SK-N-MC (cell line): ENCODE measurements at regions not wholly inside any gene's neighbourhood (a gene's known extent, or its start where the extent isn't known, plus 50 kb on each side); places are given as distances from the start of the nearest gene placed in this dataset.

Experiments used
- DNase-seq: peaks from one replicate; pipeline ENCODE4 v3.0.0-alpha.2; 2011; ENCODE audit warnings: low read depth, low spot score
- H3K27ac ChIP-seq: fragments of 200-600 bp; sonication (generic); 2 replicates; pipeline ENCODE4 v1.5.1; 2016; ENCODE audit warnings: mixed run types
- H3K36me3 ChIP-seq: fragments of 200-600 bp; sonication (generic); 2 replicates; pipeline ENCODE4 v1.6.1; 2017; ENCODE audit warnings: antibody characterized with exemption, low read length, mixed read lengths; ENCODE audit not compliant: insufficient read depth
- H3K4me3 ChIP-seq: fragments of 200-600 bp; sonication (generic); 2 replicates; pipeline ENCODE4 v1.5.1; 2016
- H3K9ac ChIP-seq: fragments of 200-600 bp; sonication (generic); 2 replicates; pipeline ENCODE4 v1.8.0; 2017; ENCODE audit warnings: mixed run types, mixed read lengths; ENCODE audit not compliant: insufficient read length
- H3K9me3 ChIP-seq: fragments of 200-600 bp; sonication (generic); 2 replicates; pipeline ENCODE4 v1.6.1; 2017; ENCODE audit warnings: low read depth, mild to moderate bottlenecking, antibody characterized with exemption, low read length, moderate library complexity, mixed read lengths
- EZH2 ChIP-seq: fragments of 200-600 bp; sonication (generic); IDR thresholded peaks from one replicate; pipeline ENCODE4 v1.6.1; 2017; ENCODE audit warnings: antibody characterized with exemption
- FOXP2 ChIP-seq: optimal IDR thresholded peaks from 2 replicates; pipeline ENCODE3; 2011; ENCODE audit warnings: mild to moderate bottlenecking, moderate library complexity; ENCODE audit not compliant: insufficient read depth; ENCODE audit errors: extremely low read length, control extremely low read depth
- POLR2AphosphoS5 ChIP-seq: IDR thresholded peaks from 2 replicates; pipeline ENCODE4 v1.6.1; 2012; ENCODE audit warnings: mild to moderate bottlenecking, low read depth, low read length, borderline replicate concordance

DNA sequence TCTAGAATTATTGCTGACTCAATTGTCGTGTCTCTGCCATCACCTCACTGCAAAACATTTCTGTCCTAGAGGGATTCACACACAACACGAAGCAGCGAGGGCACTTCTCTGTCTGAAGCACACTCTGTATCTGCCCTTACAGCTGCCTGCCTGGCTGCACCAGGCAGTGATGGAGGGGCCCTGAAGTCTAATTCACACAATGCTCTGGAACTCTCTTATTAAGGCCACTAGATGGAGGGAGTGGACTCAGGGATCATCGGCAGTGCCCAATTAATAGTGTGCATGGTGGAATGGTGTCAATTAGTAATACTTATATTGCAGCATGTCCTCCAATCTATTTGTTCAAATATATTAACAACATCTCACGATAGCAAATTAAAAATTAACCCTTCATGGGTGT, 157.5 kb upstream of the MAP1B start:
- TF ChIP-seq FOXP2 (no peak), POLR2AphosphoS5 (no peak), EZH2 (no peak)
- no peak overlapping the region for H3K9ac ChIP-seq
- H3K9me3 ChIP-seq: no peaks in the 10 kb centered on the region
- H3K36me3 ChIP-seq: no peaks in the 10 kb centered on the region
- no peak overlapping the region for H3K27ac ChIP-seq
- H3K4me3 ChIP-seq: no peak overlapping the region
- DNase-seq: no peak

DNA sequence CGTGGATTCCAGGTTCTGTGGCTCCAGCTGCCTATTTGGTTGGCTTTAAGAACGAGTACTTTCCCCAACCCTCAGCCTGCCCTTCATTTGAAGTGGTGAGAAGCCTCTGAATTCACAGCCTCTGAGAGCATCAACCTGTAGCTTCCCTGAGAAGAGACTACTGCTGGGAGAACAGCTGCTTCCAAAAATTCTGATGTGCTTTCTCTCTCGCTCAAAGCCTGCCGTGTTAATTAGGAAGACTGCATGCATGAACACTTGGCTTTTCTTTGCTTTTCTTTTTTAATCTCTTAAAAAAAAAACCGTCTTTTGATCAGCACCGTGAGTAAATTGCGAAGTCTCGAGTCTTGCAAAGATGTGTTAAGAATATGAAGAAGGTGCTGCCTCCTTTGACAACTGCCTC, 153.4 kb upstream of the MAP1B start:
- H3K27ac ChIP-seq: no peak overlapping the region
- no peak for DNase-seq
- no peak overlapping the region for H3K4me3 ChIP-seq
- no peaks in the 10 kb centered on the region for H3K36me3 ChIP-seq
- no peak for TF ChIP-seq POLR2AphosphoS5
- no peaks in the 10 kb centered on the region for H3K9me3 ChIP-seq
- H3K9ac ChIP-seq: no peak overlapping the region

DNA sequence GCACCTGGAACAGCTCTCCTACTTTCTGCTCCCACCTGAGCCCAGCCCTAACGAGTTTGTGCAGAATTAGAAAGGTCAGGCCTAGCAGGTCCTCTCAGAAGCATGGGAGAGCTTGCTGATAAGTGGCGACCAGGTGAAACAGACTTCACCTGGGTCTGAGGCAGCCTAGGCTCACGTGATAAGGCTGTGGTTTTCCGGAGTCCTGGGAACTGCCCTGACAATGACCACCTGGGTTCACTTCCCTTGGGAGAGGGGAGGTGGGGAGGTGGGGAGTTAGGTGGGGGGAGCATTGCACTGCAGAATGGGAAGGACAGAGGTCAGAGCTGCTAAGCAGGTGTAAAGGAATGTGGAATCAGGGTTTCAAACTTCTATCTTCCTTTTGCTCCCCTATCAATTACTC, 152.9 kb upstream of the MAP1B start:
- TF ChIP-seq FOXP2 (no peak), EZH2 (no peak), POLR2AphosphoS5 (no peak)
- Histone ChIP-seq H3K4me3 (no peak overlapping the region), H3K27ac (no peak overlapping the region), H3K36me3 (no peaks in the 10 kb centered on the region), H3K9me3 (no peaks in the 10 kb centered on the region), H3K9ac (no peak overlapping the region)
- DNase-seq: no peak

GRCh38 chr5:71955723-71956122, 151.6 kb upstream of the MAP1B start:
- no peak overlapping the region for H3K9ac ChIP-seq
- H3K27ac ChIP-seq: no peak overlapping the region
- DNase-seq: no peak
- no peaks in the 10 kb centered on the region for H3K36me3 ChIP-seq
- H3K9me3 ChIP-seq: no peaks in the 10 kb centered on the region
- TF ChIP-seq EZH2 (no peak), FOXP2 (no peak), POLR2AphosphoS5 (no peak)
- H3K4me3 ChIP-seq: no peak overlapping the region

DNA sequence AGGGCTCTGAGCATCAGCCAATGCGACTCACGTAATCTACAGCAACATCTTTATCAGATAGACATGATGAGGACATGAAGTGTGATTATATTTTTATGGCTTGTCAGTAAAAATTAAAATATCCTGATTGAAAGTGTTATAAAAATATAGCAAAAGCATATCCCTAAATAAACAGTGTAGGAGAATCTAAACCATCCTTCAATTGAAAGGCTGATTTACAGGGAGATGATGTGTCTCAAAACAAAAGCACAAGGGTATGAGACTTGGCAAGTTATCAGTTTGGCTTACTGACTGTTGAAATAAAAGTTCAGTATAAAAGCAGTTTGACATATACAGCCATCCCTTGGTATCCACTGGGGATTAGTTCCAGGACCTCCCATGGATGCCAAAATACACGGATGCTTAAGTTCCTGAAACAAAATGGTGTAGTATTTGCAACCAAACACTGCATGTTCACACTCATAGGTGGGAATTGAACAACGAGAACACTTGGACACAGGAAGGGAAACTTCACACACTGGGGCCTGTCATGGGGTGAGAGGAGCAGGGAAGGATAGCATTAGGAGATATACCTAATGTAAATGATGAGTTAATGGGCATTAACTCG, 149.9 kb upstream of the MAP1B start:
- no peak overlapping the region for H3K4me3 ChIP-seq
- no peaks in the 10 kb centered on the region for H3K36me3 ChIP-seq
- TF ChIP-seq FOXP2 (no peak), POLR2AphosphoS5 (no peak), EZH2 (no peak)
- no peak overlapping the region for H3K9ac ChIP-seq
- no peak overlapping the region for H3K27ac ChIP-seq
- no peaks in the 10 kb centered on the region for H3K9me3 ChIP-seq
- no peak for DNase-seq

- no peaks in the 10 kb centered on the region for H3K36me3 ChIP-seq
- H3K9me3 ChIP-seq: no peaks in the 10 kb centered on the region
- no peak overlapping the region for H3K27ac ChIP-seq
- H3K9ac ChIP-seq: no peak overlapping the region
- no peak for DNase-seq
- TF ChIP-seq EZH2 (no peak), FOXP2 (no peak), POLR2AphosphoS5 (no peak)
- no peak overlapping the region for H3K4me3 ChIP-seq
Observed at GRCh38 chr5:71960195-71960594, 147.1 kb upstream of the MAP1B start.

DNA sequence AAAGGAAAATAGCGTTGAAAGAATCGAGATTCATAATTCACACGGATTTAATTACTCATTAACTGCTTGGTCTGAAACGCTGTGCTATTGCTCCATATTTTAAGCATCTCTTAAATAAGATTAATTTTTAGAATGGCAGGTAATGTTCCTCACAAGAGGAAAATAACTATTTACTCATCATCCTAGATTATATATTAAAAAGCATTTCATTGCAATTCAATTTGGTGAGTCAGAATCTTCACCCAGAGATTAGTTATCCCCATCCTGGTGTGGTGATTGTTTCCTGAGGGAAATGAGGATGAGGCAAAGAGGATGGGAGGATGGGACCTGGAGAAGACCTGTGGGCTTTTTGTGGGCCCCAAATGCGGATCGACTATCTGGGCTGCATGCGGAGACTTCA, 145.5 kb upstream of the MAP1B start:
- H3K4me3 ChIP-seq: no peak overlapping the region
- H3K36me3 ChIP-seq: no peaks in the 10 kb centered on the region
- H3K27ac ChIP-seq: no peak overlapping the region
- no peaks in the 10 kb centered on the region for H3K9me3 ChIP-seq
- TF ChIP-seq EZH2: no peak
- no peak for TF ChIP-seq FOXP2
- no peak for TF ChIP-seq POLR2AphosphoS5
- no peak for DNase-seq
- no peak overlapping the region for H3K9ac ChIP-seq

DNA sequence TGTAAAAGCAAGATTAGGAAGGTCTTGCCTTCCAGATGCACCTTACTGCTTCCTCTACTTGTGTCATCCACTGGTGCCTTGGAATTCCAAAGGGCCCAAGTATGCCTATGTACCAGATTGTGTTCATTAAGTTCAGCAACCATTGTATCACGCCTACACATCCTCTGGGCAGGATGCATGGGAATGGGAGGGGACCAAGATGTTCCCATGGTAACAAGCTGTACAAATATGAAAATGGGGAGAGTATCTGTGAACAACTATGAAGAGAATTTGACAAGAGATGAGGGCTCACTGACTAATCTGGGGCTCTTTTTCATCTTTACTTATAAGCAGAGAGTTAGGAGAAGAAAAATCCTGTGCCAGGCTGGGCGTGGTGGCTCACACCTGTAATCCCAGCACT, 137.8 kb upstream of the MAP1B start:
- Histone ChIP-seq H3K9me3 (no peaks in the 10 kb centered on the region), H3K9ac (no peak overlapping the region), H3K36me3 (no peaks in the 10 kb centered on the region), H3K27ac (no peak overlapping the region), H3K4me3 (no peak overlapping the region)
- no peak for DNase-seq
- TF ChIP-seq EZH2: no peak
- no peak for TF ChIP-seq POLR2AphosphoS5
- TF ChIP-seq FOXP2: no peak

DNA sequence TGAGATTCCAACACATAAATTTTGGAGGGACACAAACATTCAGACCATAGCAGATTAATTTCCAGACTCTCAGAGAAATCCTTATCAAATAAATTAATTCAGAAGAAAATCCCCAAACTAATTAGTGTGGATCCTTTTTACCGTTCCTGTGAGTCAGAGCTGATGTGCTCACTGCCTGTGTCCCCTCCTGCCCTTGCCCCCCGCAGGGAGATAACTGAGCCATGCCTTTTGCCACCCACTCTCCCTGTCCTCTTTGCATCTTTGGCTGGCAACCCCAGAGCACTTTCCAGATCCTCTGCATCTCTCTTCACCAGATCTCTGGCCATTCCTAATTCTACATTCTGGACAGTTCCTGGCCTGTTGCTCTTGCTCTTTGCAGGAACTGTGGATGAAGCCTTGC, 135.4 kb upstream of the MAP1B start:
- Histone ChIP-seq H3K9ac (no peak overlapping the region), H3K36me3 (no peaks in the 10 kb centered on the region), H3K4me3 (no peak overlapping the region), H3K9me3 (no peaks in the 10 kb centered on the region), H3K27ac (no peak overlapping the region)
- TF ChIP-seq POLR2AphosphoS5: no peak
- no peak for TF ChIP-seq EZH2
- TF ChIP-seq FOXP2: no peak
- no peak for DNase-seq
